Spleen (tissue), 11 donors: ENCODE measurements at regions not wholly inside any gene's neighbourhood (a gene's known extent, or its start where the extent isn't known, plus 50 kb on each side); places are given as distances from the start of the nearest gene placed in this dataset.

ENCODE experiments used
- DNase-seq: peaks from one replicate; pipeline ENCODE4 v3.0.0-alpha.2; 2020
- H3K27ac ChIP-seq, 8 donors: fragments of 200-600 bp; sonication (generic) in 7 of 8; 1 replicate in 4 of 8; 2 replicates in 4 of 8; pipeline versions ENCODE4 v1.5.0 to v1.8.0; 2016 to 2021; ENCODE audit warnings: inconsistent platforms in 4 of 8, mild to moderate bottlenecking in 4 of 8, moderate library complexity in 1 of 8
- H3K27me3 ChIP-seq, 7 donors: fragments of 200-600 bp; sonication (generic) in 6 of 7; replicated peaks in 1 of 7; 1 replicate in 4 of 7; 2 replicates in 3 of 7; pipeline versions ENCODE4 v1.5.0 to v1.8.0; 2016 to 2021; ENCODE audit warnings: inconsistent platforms in 3 of 7, mild to moderate bottlenecking in 1 of 7
- H3K36me3 ChIP-seq, 6 donors: fragments of 200-600 bp; sonication (generic) in 5 of 6; 1 replicate in 4 of 6; 2 replicates in 2 of 6; pipeline versions ENCODE4 v1.5.0 to v1.8.0; 2016 to 2021; ENCODE audit warnings: inconsistent platforms in 2 of 6
- H3K4me1 ChIP-seq, 6 donors: fragments of 200-600 bp; sonication (generic) in 5 of 6; 1 replicate in 3 of 6; 2 replicates in 3 of 6; pipeline versions ENCODE4 v1.5.0 to v1.8.0; 2016 to 2021; ENCODE audit warnings: inconsistent platforms in 3 of 6
- H3K4me3 ChIP-seq, 8 donors: fragments of 200-600 bp; sonication (generic) in 7 of 8; 1 replicate in 4 of 8; 2 replicates in 4 of 8; pipeline versions ENCODE4 v1.5.0 to v1.8.0; 2016 to 2021; ENCODE audit warnings: inconsistent platforms in 4 of 8, mild to moderate bottlenecking in 4 of 8, moderate library complexity in 2 of 8
- H3K9me3 ChIP-seq, 8 donors: fragments of 200-600 bp; sonication (generic) in 7 of 8; 1 replicate in 4 of 8; 2 replicates in 4 of 8; pipeline versions ENCODE4 v1.5.0 to v1.8.0; 2016 to 2021; ENCODE audit warnings: inconsistent platforms in 4 of 8
- CTCF ChIP-seq, 11 experiments: fragments of 200-600 bp in 7 of 11; fragments of 450-650 bp in 4 of 11; sonication (generic) in 4 of 11; IDR thresholded peaks in 8 of 11; conservative IDR thresholded peaks in 3 of 11; 1 replicate in 7 of 11; 2 replicates in 4 of 11; pipeline versions ENCODE4 v1.4.0 to v1.8.0; 2016 to 2021; ENCODE audit warnings: antibody characterized with exemption in 11 of 11, inconsistent platforms in 4 of 11, mild to moderate bottlenecking in 1 of 11
- POLR2A ChIP-seq, 3 donors: fragments of 450-650 bp; IDR thresholded peaks; one replicate each; pipeline ENCODE4 v1.5.1; 2017; ENCODE audit warnings: antibody characterized with exemption in 3 of 3, mild to moderate bottlenecking in 1 of 3
- POLR2AphosphoS5 ChIP-seq, 3 donors: sonication (generic); formaldehyde crosslinking; IDR thresholded peaks; one replicate each; pipeline ENCODE4 v1.5.1; 2017; ENCODE audit warnings: antibody characterized with exemption in 3 of 3
- WGBS, 5 donors: extraction: QIAGEN DNeasy Blood & Tissue Kit in 3 of 5; methylation state at CpG; one replicate each; pipeline versions ENCODE4 v1.1.5 to v1.1.7; 2013 to 2018; 5-methylcytosine and 5-hydroxymethylcytosine counted together
- intact Hi-C: fragments of 100-400 bp; cut with DNase I; formaldehyde crosslinking; loops from one replicate; pipeline ENCODE4 v1.15.0; 2023; ENCODE audit warnings: low total_unique reads
- donor health status: healthy with polysubstance abuse.
- donor health status: DM: no; HTN: no; CAD: no; lungs with moderate emphysema.
- donor health status: DM: no; HTN: no; CAD: no.
- donor health status: Bipolar disorder and iron deficiency.
- donor health status: healthy.
- donor health status: DM: no; HTN: no; CAD: no.
- donor health status: DM: yes; HTN: yes; CAD: no.

- H3K27ac ChIP-seq = no peak overlapping the region
- no peak overlapping the region for H3K4me3 ChIP-seq
- WGBS, 5 donors = 78 to 91% (median 89%) methylated on average over 5 to 6 of the region's 6 CpGs
- TF ChIP-seq POLR2AphosphoS5 (IDR thresholded peaks at IDR 0.05) (no peak), CTCF (IDR thresholded peaks at IDR 0.05 in 8 of 11, conservative IDR thresholded peaks at IDR 0.05 in 3 of 11) (no peak)
- no peaks in the 10 kb centered on the region for H3K36me3 ChIP-seq
- no peaks in the 10 kb centered on the region for H3K27me3 ChIP-seq
- H3K9me3 ChIP-seq = peaks cover 0 to 13% (median 0%) of the 10 kb centered on the region in 8 donors
- DNase-seq = no peak
- H3K4me1 ChIP-seq = no peaks in the 10 kb centered on the region
- intact Hi-C loops = no loop called here
Observed at GRCh38 chrX:43176686-43177085, 398.7 kb upstream of the PPP1R2C start.

- 92 to 100% (median 95%) methylated on average over 1 of the region's 1 CpG; no CpG with 5 or more reads in 1 of the 5 donors for WGBS, 5 donors
- Histone ChIP-seq H3K36me3 (no peaks in the 10 kb centered on the region), H3K4me3 (no peak overlapping the region), H3K4me1 (no peaks in the 10 kb centered on the region), H3K9me3 (no peaks in the 10 kb centered on the region), H3K27me3 (no peaks in the 10 kb centered on the region), H3K27ac (no peak overlapping the region)
- no peak for TF ChIP-seq POLR2A (IDR thresholded peaks at IDR 0.05)
- intact Hi-C loops = no loop called here
- DNase-seq = no peak
Observed at GRCh38 chrX:43188296-43188695, 410.3 kb upstream of the PPP1R2C start.

- Histone ChIP-seq H3K27me3 (no peaks in the 10 kb centered on the region), H3K4me3 (no peak overlapping the region), H3K4me1 (no peaks in the 10 kb centered on the region), H3K9me3 (peaks cover 0 to 53% (median 13%) of the 10 kb centered on the region in 8 donors), H3K36me3 (no peaks in the 10 kb centered on the region), H3K27ac (no peak overlapping the region)
- no peak for DNase-seq
- no peak for TF ChIP-seq POLR2AphosphoS5 (IDR thresholded peaks at IDR 0.05)
- no peak for TF ChIP-seq CTCF (IDR thresholded peaks at IDR 0.05 in 8 of 11, conservative IDR thresholded peaks at IDR 0.05 in 3 of 11)
- TF ChIP-seq POLR2A (IDR thresholded peaks at IDR 0.05) = no peak
- intact Hi-C loops = no loop called here
Observed at GRCh38 chrX:43211570-43211969, 433.6 kb upstream of the PPP1R2C start.

- Histone ChIP-seq H3K27ac (no peak overlapping the region), H3K36me3 (no peaks in the 10 kb centered on the region), H3K9me3 (peaks cover 0 to 35% (median 11%) of the 10 kb centered on the region in 8 donors), H3K27me3 (no peaks in the 10 kb centered on the region), H3K4me3 (no peak overlapping the region), H3K4me1 (no peaks in the 10 kb centered on the region)
- WGBS, 5 donors = 22 to 54% (median 36%) methylated on average over 2 of the region's 2 CpGs
- TF ChIP-seq CTCF (IDR thresholded peaks at IDR 0.05 in 8 of 11, conservative IDR thresholded peaks at IDR 0.05 in 3 of 11) (no peak), POLR2A (IDR thresholded peaks at IDR 0.05) (no peak), POLR2AphosphoS5 (IDR thresholded peaks at IDR 0.05) (no peak)
- no peak for DNase-seq
- intact Hi-C loops = no loop called here
Observed at GRCh38 chrX:43218198-43218597, 437.9 kb upstream of the MAOA start.

- DNase-seq = no peak
- Histone ChIP-seq H3K36me3 (no peaks in the 10 kb centered on the region), H3K27me3 (peaks cover 0 to 8% (median 0%) of the 10 kb centered on the region in 7 donors), H3K4me3 (no peak overlapping the region), H3K4me1 (no peaks in the 10 kb centered on the region), H3K27ac (no peak overlapping the region), H3K9me3 (no peaks in the 10 kb centered on the region)
- intact Hi-C loops = no loop called here
- no peak for TF ChIP-seq CTCF (IDR thresholded peaks at IDR 0.05 in 8 of 11, conservative IDR thresholded peaks at IDR 0.05 in 3 of 11)
- no peak for TF ChIP-seq POLR2A (IDR thresholded peaks at IDR 0.05)
- TF ChIP-seq POLR2AphosphoS5 (IDR thresholded peaks at IDR 0.05) = no peak
Observed at GRCh38 chrX:43224496-43224895, 431.6 kb upstream of the MAOA start.
